ENCODE measurements at regions not wholly inside any gene's neighbourhood (a gene's known extent, or its start where the extent isn't known, plus 50 kb on each side); places are given as distances from the start of the nearest gene placed in this dataset.
A peak's percentile ranks its signal among the peaks of the same experiment; 100 is the strongest.
"Not testable (repeated sequence)": the region's sequence is repeated elsewhere in the genome, so short reads cannot be mapped to it uniquely, and the experiment has no call there.

- DNase-seq, result no peak
Observed at GRCh38 chrX:34716302-34716701, 59.2 kb upstream of the TMEM47 start.

- DNase-seq, result no peak
Observed at GRCh38 chrX:34734383-34734782, 77.3 kb upstream of the TMEM47 start.

GRCh38 chrX:34744521-34744920 is 87.4 kb upstream of the TMEM47 start:
- no peak for DNase-seq

GRCh38 chrX:34749896-34750295 is 92.8 kb upstream of the TMEM47 start:
- DNase-seq, result no peak

GRCh38 chrX:34764852-34765361 is 107.8 kb upstream of the TMEM47 start:
- DNase-seq, result no peak

- DNase-seq, result no peak
Observed at GRCh38 chrX:34768290-34768689, 111.2 kb upstream of the TMEM47 start.

GRCh38 chrX:34770511-34770910 is 113.4 kb upstream of the TMEM47 start:
- DNase-seq, result no peak

- no peak for DNase-seq
Observed at GRCh38 chrX:34778916-34779315, 121.8 kb upstream of the TMEM47 start.

GRCh38 chrX:34790026-34790425 is 132.9 kb upstream of the TMEM47 start:
- no peak for DNase-seq

- no peak for DNase-seq
Observed at GRCh38 chrX:34805951-34806350, 136.6 kb upstream of the FAM47B start.

- no peak for DNase-seq
Observed at GRCh38 chrX:34809096-34809495, 133.5 kb upstream of the FAM47B start.

GRCh38 chrX:34810364-34810763 is 132.2 kb upstream of the FAM47B start:
- no peak for DNase-seq

GRCh38 chrX:34810916-34811315 is 131.7 kb upstream of the FAM47B start:
- no peak for DNase-seq

- DNase-seq, result no peak
Observed at GRCh38 chrX:34813618-34814017, 129.0 kb upstream of the FAM47B start.

GRCh38 chrX:34826964-34827363 is 115.6 kb upstream of the FAM47B start:
- DNase-seq, result no peak

GRCh38 chrX:34839451-34839850 is 103.1 kb upstream of the FAM47B start:
- no peak for DNase-seq

- DNase-seq, result not testable (repeated sequence)
Observed at GRCh38 chrX:34841205-34841604, 101.4 kb upstream of the FAM47B start.

- DNase-seq, result no peak
Observed at GRCh38 chrX:34848281-34848680, 94.3 kb upstream of the FAM47B start.

GRCh38 chrX:34849371-34849770 is 93.2 kb upstream of the FAM47B start:
- DNase-seq, result no peak

- DNase-seq, result peak; percentile 63
Observed at GRCh38 chrX:34859191-34859590, 83.4 kb upstream of the FAM47B start.

GRCh38 chrX:34863906-34864305 is 78.7 kb upstream of the FAM47B start:
- no peak for DNase-seq

GRCh38 chrX:34866646-34867045 is 76.0 kb upstream of the FAM47B start:
- no peak for DNase-seq

GRCh38 chrX:34868633-34869032 is 74.0 kb upstream of the FAM47B start:
- no peak for DNase-seq

GRCh38 chrX:34873500-34874225 is 68.9 kb upstream of the FAM47B start:
- no peak for DNase-seq

- DNase-seq, result no peak
Observed at GRCh38 chrX:34874763-34875162, 67.8 kb upstream of the FAM47B start.
